CD14-positive monocyte (primary cell): ENCODE measurements at regions not wholly inside any gene's neighbourhood (a gene's known extent, or its start where the extent isn't known, plus 50 kb on each side); places are given as distances from the start of the nearest gene placed in this dataset.

Experiments used
- DNase-seq, 3 donors: peaks; one replicate each; pipeline ENCODE4 v3.0.0-alpha.2; 2011 to 2022
- H2AFZ ChIP-seq: 2 replicates; pipeline ENCODE4 v1.6.0; 2012; ENCODE audit warnings: mild to moderate bottlenecking, low read depth, low read length, inconsistent platforms; ENCODE audit not compliant: insufficient read depth, poor library complexity, severe bottlenecking
- H3K27ac ChIP-seq, 2 donors: 1 replicate in 1 of 2; 2 replicates in 1 of 2; pipeline ENCODE4 v1.5.1; 2012 to 2013; ENCODE audit warnings: low read length in 2 of 2, control low read depth in 1 of 2, inconsistent platforms in 1 of 2, low read depth in 1 of 2, mild to moderate bottlenecking in 1 of 2
- H3K27me3 ChIP-seq, 2 donors: one replicate each; pipeline versions ENCODE4 v1.6.0 to v1.6.1; 2011 to 2013; ENCODE audit warnings: low read length in 2 of 2; ENCODE audit not compliant: control insufficient read depth in 2 of 2, insufficient read depth in 2 of 2
- H3K36me3 ChIP-seq, 2 donors: replicated peaks in 1 of 2; 1 replicate in 1 of 2; 2 replicates in 1 of 2; pipeline versions ENCODE4 v1.5.1 to v1.6.1; 2012 to 2013; ENCODE audit warnings: low read length in 2 of 2, control low read depth in 1 of 2, inconsistent platforms in 1 of 2, mild to moderate bottlenecking in 1 of 2; ENCODE audit not compliant: insufficient read depth in 2 of 2, control insufficient read depth in 1 of 2
- H3K4me1 ChIP-seq, 2 donors: 1 replicate in 1 of 2; 2 replicates in 1 of 2; pipeline versions ENCODE4 v1.5.1 to v1.6.1; 2012 to 2013; ENCODE audit warnings: low read length in 2 of 2, control low read depth in 1 of 2, inconsistent platforms in 1 of 2, mild to moderate bottlenecking in 1 of 2, moderate library complexity in 1 of 2; ENCODE audit not compliant: insufficient read depth in 2 of 2, control insufficient read depth in 1 of 2
- H3K4me2 ChIP-seq: replicated peaks from 2 replicates; pipeline ENCODE3; 2012; ENCODE audit warnings: low read length, moderate library complexity, mild to moderate bottlenecking; ENCODE audit not compliant: poor library complexity, severe bottlenecking; ENCODE audit errors: extremely low read depth
- H3K4me3 ChIP-seq, 3 experiments: fragments of 200-600 bp in 1 of 3; sonication (generic) in 1 of 3; replicated peaks in 1 of 3; 1 replicate in 2 of 3; 2 replicates in 1 of 3; pipeline ENCODE4 v1.5.1; 2011 to 2013; ENCODE audit warnings: low read length in 3 of 3, mild to moderate bottlenecking in 3 of 3, control low read depth in 2 of 3, low read depth in 2 of 3, inconsistent platforms in 1 of 3, moderate library complexity in 1 of 3
- H3K79me2 ChIP-seq: 2 replicates; pipeline ENCODE4 v1.6.0; 2012; ENCODE audit warnings: mild to moderate bottlenecking, control low read depth, inconsistent platforms, low read length, moderate library complexity; ENCODE audit not compliant: insufficient read depth
- H3K9ac ChIP-seq: 2 replicates; pipeline ENCODE4 v1.6.0; 2017; ENCODE audit warnings: low read length, mild to moderate bottlenecking; ENCODE audit not compliant: insufficient read depth, poor library complexity, severe bottlenecking
- H3K9me3 ChIP-seq, 2 donors: replicated peaks in 1 of 2; 1 replicate in 1 of 2; 2 replicates in 1 of 2; pipeline versions ENCODE4 v1.5.1 to v1.6.1; 2012 to 2013; ENCODE audit warnings: low read length in 2 of 2, control low read depth in 1 of 2; ENCODE audit not compliant: control insufficient read depth in 1 of 2, insufficient read depth in 1 of 2
- H4K20me1 ChIP-seq: 2 replicates; pipeline ENCODE4 v1.6.0; 2012; ENCODE audit warnings: mild to moderate bottlenecking, low read length, control low read depth, moderate library complexity; ENCODE audit not compliant: insufficient read depth
- H3K27ac Mint-ChIP-seq, 7 donors: one replicate each; pipeline ENCODE4 v1.8.0; 2020; ENCODE audit warnings: mild to moderate bottlenecking in 7 of 7, mixed read lengths in 7 of 7, moderate library complexity in 6 of 7, inconsistent platforms in 2 of 7
- H3K27me3 Mint-ChIP-seq, 3 donors: one replicate each; pipeline ENCODE4 v1.8.0; 2021 to 2022; ENCODE audit warnings: low read depth in 3 of 3, mild to moderate bottlenecking in 3 of 3, mixed read lengths in 3 of 3, moderate library complexity in 3 of 3, inconsistent platforms in 1 of 3
- H3K36me3 Mint-ChIP-seq, 2 donors: one replicate each; pipeline ENCODE4 v1.8.0; 2020; ENCODE audit warnings: mixed read lengths in 2 of 2, inconsistent platforms in 1 of 2, mild to moderate bottlenecking in 1 of 2
- H3K4me1 Mint-ChIP-seq: one replicate; pipeline ENCODE4 v1.8.0; 2020; ENCODE audit warnings: mild to moderate bottlenecking, mixed read lengths
- H3K4me3 Mint-ChIP-seq, 2 donors: one replicate each; pipeline ENCODE4 v1.8.0; 2020; ENCODE audit warnings: mild to moderate bottlenecking in 2 of 2, mixed read lengths in 2 of 2, moderate library complexity in 1 of 2
- H3K9me3 Mint-ChIP-seq, 7 donors: one replicate each; pipeline ENCODE4 v1.8.0; 2020 to 2022; ENCODE audit warnings: mixed read lengths in 7 of 7, mild to moderate bottlenecking in 6 of 7, moderate library complexity in 6 of 7, inconsistent platforms in 2 of 7
- WGBS: methylation state at CpG from one replicate; pipeline ENCODE4 v1.1.5; 2013; ENCODE audit warnings: missing lambda C conversion rate; ENCODE audit not compliant: insufficient coverage; 5-methylcytosine and 5-hydroxymethylcytosine counted together
- intact Hi-C, 2 donors: fragments of 100-400 bp; cut with micrococcal nuclease; formaldehyde crosslinking; loops; one replicate each; pipeline versions ENCODE4 v1.15.0 to v1.15.1; 2023
- TF ChIP-seq, protein P1 (sequence below): fragments of 200-600 bp; IDR thresholded peaks from one replicate; pipeline ENCODE4 v1.8.0; 2022; ENCODE audit warnings: antibody characterized with exemption, mild to moderate bottlenecking

DNA sequence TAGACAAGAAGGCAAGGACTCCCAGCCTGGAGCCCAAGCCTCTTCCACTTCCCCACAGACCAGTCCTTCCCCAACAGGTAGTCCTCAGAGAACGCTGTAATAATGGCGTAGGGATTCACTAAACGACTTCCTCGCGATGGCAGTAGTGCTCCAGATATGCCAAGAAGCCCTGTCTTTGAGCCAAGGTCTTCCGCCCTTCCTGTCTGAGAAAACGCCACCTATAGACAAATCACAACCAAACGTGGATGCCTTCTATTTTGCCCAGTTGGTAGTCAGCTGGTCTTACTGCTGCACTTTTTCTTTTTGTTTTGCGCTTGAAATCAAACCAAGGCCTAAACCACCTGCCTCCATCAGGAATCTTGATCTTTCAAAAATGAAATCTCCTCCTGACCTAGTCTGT lies 203.3 kb downstream of the OR13H1 start:
- H4K20me1 ChIP-seq: no peaks in the 10 kb centered on the region
- Mint-ChIP-seq H3K4me1 (no peaks in the 10 kb centered on the region), H3K36me3 (peaks cover 11 to 17% of the 10 kb centered on the region in 2 donors), H3K9me3 (peaks cover 2 to 26% (median 14%) of the 10 kb centered on the region in 7 donors), H3K27ac (peak overlapping the region in 4 of 7 donors; percentile 84 to 95 (median 87)), H3K4me3 (no peak overlapping the region), H3K27me3 (peaks cover 0 to 2% (median 0%) of the 10 kb centered on the region in 3 donors)
- H3K79me2 ChIP-seq: no peaks in the 10 kb centered on the region
- H3K36me3 ChIP-seq: no peaks in the 10 kb centered on the region
- peak overlapping the region; percentile 78 for H2AFZ ChIP-seq
- no peak overlapping the region for H3K9ac ChIP-seq
- H3K4me2 ChIP-seq: peak overlapping the region; percentile 77
- intact Hi-C loops: no loop called here
- DNase-seq: peak in 1 of 3 donors; percentile 77
- peak overlapping the region in 1 of 2 donors; percentile 80 for H3K27ac ChIP-seq
- H3K4me1 ChIP-seq: peaks cover 0 to 20% of the 10 kb centered on the region in 2 donors
- H3K9me3 ChIP-seq: peaks cover 0 to 9% of the 10 kb centered on the region in 2 donors
- peak overlapping the region in 2 of 3 experiments; percentile 81 to 90 for H3K4me3 ChIP-seq
- WGBS: 97% methylated on average over 6 of the region's 9 CpGs
- H3K27me3 ChIP-seq: no peaks in the 10 kb centered on the region
- TF ChIP-seq, protein P1, sequence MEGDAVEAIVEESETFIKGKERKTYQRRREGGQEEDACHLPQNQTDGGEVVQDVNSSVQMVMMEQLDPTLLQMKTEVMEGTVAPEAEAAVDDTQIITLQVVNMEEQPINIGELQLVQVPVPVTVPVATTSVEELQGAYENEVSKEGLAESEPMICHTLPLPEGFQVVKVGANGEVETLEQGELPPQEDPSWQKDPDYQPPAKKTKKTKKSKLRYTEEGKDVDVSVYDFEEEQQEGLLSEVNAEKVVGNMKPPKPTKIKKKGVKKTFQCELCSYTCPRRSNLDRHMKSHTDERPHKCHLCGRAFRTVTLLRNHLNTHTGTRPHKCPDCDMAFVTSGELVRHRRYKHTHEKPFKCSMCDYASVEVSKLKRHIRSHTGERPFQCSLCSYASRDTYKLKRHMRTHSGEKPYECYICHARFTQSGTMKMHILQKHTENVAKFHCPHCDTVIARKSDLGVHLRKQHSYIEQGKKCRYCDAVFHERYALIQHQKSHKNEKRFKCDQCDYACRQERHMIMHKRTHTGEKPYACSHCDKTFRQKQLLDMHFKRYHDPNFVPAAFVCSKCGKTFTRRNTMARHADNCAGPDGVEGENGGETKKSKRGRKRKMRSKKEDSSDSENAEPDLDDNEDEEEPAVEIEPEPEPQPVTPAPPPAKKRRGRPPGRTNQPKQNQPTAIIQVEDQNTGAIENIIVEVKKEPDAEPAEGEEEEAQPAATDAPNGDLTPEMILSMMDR: no peak

DNA sequence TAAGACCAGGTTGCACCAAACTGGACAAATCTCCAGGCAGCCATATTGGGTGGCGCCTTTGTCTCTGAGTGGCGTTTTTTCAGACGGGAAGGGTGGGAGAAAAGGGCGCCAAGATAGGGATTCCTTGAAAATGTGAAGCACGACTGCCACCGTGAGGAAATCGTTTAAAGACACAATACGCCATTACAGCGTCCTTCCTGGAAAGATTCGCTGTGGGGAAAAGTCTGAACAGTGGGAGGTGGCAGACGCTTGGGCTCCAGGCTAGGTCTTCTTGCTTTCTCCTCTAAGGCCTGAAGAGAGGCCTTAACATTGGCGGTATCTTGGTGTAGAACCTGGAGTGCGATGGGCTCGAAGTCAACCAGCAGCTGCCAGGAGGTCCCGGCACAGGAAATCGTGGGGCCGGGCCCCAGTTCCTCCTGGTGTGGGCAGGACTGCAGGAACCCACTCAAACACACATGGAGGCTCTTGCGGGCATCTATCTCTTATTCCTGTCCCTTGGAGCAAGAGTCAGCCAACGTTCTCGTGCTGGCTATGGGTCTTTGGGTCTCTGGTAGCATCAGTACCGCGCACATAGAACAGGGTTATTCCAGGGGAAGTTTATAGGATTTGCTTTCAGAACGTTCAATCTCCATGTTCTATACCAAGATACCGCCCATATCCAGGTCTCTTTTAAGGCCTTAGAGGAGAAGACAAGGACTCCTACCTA lies 208.8 kb downstream of the OR13H1 start:
- Histone ChIP-seq H3K36me3 (no peaks in the 10 kb centered on the region), H3K79me2 (no peaks in the 10 kb centered on the region), H3K4me2 (peak overlapping the region; percentile 82), H2AFZ (peak overlapping the region; percentile 84), H3K27ac (peak overlapping the region in 1 of 2 donors; percentile 50), H3K4me1 (peaks cover 0 to under 1% of the 10 kb centered on the region in 2 donors), H3K9me3 (peaks cover 0 to 12% of the 10 kb centered on the region in 2 donors), H3K9ac (peak overlapping the region; percentile 25), H3K4me3 (peak overlapping the region in 2 of 3 experiments; percentile 83 to 90), H4K20me1 (no peaks in the 10 kb centered on the region), H3K27me3 (peaks cover 0 to 4% of the 10 kb centered on the region in 2 donors)
- peak in 1 of 3 donors; percentile 81 for DNase-seq
- intact Hi-C loops: no loop called here
- Mint-ChIP-seq H3K4me3 (no peak overlapping the region), H3K9me3 (peaks cover 1 to 23% (median 7%) of the 10 kb centered on the region in 7 donors), H3K36me3 (peaks cover 4 to 19% of the 10 kb centered on the region in 2 donors), H3K4me1 (no peaks in the 10 kb centered on the region), H3K27ac (peak overlapping the region in 5 of 7 donors; percentile 49 to 90 (median 68)), H3K27me3 (peaks cover 0 to 27% (median 0%) of the 10 kb centered on the region in 3 donors)
- 100% methylated on average over 2 of the region's 24 CpGs for WGBS
- TF ChIP-seq, protein P1: no peak
